ENCODE measurements at regions not wholly inside any gene's neighbourhood (a gene's known extent, or its start where the extent isn't known, plus 50 kb on each side); places are given as distances from the start of the nearest gene placed in this dataset.

DNA sequence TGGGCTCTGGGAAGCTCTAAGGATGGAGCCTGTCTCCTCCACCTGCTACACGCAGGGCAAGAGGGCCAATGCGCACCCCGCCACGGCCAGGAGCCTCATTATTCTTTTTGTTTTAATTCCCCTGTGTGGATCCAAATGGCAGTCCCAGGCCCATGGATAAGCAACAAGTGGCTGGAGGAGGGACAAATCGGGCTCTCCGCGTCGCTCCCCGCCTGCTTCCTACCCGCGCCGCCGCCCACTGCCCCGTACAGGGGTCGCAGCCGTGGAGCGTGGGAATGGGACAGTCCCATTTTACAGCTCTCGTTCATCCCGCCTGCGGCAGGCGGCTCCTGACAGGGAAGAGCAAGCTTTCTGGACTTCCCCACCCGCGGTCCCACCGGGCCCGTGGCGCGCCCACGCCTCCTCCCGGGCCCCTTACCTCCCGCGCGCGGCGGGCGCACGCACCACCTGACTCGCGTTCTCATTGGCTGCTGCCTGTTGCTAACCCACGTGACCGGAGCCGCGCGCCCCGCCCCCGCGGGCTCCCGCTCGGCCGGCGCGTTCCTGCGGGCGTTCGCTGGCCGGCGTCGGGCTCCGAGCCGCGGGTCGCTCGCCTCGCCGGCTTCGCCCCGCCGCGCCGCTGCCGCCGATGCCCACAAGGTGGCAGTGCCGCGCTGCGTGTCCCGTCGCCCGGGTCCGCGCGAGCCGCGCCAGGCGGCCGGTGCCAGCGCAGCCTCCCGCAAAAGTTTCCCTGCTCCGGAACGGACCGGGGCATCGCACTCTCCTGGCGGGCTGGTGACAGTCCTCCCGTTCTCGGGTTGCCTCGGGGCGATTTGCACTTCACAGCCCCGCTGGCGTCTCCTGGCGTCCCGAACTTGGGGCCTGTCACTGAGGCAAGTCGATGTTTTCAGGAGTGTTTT is 93.3 kb downstream of the CD83 start (continued):
- TF ChIP-seq, protein P1, sequence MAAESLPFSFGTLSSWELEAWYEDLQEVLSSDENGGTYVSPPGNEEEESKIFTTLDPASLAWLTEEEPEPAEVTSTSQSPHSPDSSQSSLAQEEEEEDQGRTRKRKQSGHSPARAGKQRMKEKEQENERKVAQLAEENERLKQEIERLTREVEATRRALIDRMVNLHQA (CRISPR knock-in tag; IDR thresholded peaks at IDR 0.05), result no peak
- TF ChIP-seq ATF1 (CRISPR knock-in tag; IDR thresholded peaks at IDR 0.05) (no peak), ATF7 (IDR thresholded peaks at IDR 0.05) (no peak), ATF7 (CRISPR knock-in tag; IDR thresholded peaks at IDR 0.05) (no peak), ZNF224 (CRISPR knock-in tag; IDR thresholded peaks at IDR 0.05) (no peak), TBL1XR1 (IDR thresholded peaks at IDR 0.05; ENCODE audit: borderline replicate concordance, low read length, partially characterized antibody) (no peak), SATB2 (CRISPR knock-in tag; IDR thresholded peaks at IDR 0.05) (peak; percentile 27; the same call in 1 of the 2 replicates), ARNT (IDR thresholded peaks at IDR 0.05) (no peak), ZNF441 (CRISPR knock-in tag; IDR thresholded peaks at IDR 0.05; ENCODE audit: borderline replicate concordance) (peak; percentile 85), ZFP90 (CRISPR knock-in tag; IDR thresholded peaks at IDR 0.05; ENCODE audit: borderline replicate concordance) (no peak; the same call in 1 of the 2 replicates), TBX3 (IDR thresholded peaks at IDR 0.05; ENCODE audit: borderline replicate concordance) (no peak), ZNF251 (CRISPR knock-in tag; IDR thresholded peaks at IDR 0.05) (no peak), ZNF605 (CRISPR knock-in tag; IDR thresholded peaks at IDR 0.05) (peak; percentile 70; the same call in 1 of the 2 replicates), SAP130 (CRISPR knock-in tag; IDR thresholded peaks at IDR 0.05; ENCODE audit: low read depth) (peak; percentile 64), YEATS4 (CRISPR knock-in tag; IDR thresholded peaks at IDR 0.05; ENCODE audit: borderline replicate concordance) (peak; percentile 84), SUZ12 (IDR thresholded peaks at IDR 0.05; ENCODE audit: low read depth, low read length) (no peak), ZNF761 (CRISPR knock-in tag; conservative IDR thresholded peaks at IDR 0.05) (no peak), SMAD3 (CRISPR knock-in tag; IDR thresholded peaks at IDR 0.05) (no peak)
- TF ChIP-seq, protein P2, sequence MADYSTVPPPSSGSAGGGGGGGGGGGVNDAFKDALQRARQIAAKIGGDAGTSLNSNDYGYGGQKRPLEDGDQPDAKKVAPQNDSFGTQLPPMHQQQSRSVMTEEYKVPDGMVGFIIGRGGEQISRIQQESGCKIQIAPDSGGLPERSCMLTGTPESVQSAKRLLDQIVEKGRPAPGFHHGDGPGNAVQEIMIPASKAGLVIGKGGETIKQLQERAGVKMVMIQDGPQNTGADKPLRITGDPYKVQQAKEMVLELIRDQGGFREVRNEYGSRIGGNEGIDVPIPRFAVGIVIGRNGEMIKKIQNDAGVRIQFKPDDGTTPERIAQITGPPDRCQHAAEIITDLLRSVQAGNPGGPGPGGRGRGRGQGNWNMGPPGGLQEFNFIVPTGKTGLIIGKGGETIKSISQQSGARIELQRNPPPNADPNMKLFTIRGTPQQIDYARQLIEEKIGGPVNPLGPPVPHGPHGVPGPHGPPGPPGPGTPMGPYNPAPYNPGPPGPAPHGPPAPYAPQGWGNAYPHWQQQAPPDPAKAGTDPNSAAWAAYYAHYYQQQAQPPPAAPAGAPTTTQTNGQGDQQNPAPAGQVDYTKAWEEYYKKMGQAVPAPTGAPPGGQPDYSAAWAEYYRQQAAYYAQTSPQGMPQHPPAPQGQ (CRISPR knock-in tag; IDR thresholded peaks at IDR 0.05; ENCODE audit: borderline replicate concordance), result no peak
- TF ChIP-seq, protein P3, sequence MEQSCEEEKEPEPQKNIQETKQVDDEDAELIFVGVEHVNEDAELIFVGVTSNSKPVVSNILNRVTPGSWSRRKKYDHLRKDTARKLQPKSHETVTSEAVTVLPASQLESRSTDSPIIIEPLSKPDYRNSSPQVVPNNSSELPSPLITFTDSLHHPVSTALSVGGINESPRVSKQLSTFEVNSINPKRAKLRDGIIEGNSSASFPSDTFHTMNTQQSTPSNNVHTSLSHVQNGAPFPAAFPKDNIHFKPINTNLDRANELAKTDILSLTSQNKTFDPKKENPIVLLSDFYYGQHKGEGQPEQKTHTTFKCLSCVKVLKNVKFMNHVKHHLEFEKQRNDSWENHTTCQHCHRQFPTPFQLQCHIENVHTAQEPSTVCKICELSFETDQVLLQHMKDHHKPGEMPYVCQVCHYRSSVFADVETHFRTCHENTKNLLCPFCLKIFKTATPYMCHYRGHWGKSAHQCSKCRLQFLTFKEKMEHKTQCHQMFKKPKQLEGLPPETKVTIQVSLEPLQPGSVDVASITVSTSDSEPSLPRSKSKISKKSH (CRISPR knock-in tag; IDR thresholded peaks at IDR 0.05; ENCODE audit: borderline replicate concordance), result peak; percentile 86; the same call in 1 of the 2 replicates
- TF ChIP-seq, protein P4, sequence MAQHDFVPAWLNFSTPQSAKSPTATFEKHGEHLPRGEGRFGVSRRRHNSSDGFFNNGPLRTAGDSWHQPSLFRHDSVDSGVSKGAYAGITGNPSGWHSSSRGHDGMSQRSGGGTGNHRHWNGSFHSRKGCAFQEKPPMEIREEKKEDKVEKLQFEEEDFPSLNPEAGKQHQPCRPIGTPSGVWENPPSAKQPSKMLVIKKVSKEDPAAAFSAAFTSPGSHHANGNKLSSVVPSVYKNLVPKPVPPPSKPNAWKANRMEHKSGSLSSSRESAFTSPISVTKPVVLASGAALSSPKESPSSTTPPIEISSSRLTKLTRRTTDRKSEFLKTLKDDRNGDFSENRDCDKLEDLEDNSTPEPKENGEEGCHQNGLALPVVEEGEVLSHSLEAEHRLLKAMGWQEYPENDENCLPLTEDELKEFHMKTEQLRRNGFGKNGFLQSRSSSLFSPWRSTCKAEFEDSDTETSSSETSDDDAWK (CRISPR knock-in tag; IDR thresholded peaks at IDR 0.05), result no peak
- TF ChIP-seq, protein P5, sequence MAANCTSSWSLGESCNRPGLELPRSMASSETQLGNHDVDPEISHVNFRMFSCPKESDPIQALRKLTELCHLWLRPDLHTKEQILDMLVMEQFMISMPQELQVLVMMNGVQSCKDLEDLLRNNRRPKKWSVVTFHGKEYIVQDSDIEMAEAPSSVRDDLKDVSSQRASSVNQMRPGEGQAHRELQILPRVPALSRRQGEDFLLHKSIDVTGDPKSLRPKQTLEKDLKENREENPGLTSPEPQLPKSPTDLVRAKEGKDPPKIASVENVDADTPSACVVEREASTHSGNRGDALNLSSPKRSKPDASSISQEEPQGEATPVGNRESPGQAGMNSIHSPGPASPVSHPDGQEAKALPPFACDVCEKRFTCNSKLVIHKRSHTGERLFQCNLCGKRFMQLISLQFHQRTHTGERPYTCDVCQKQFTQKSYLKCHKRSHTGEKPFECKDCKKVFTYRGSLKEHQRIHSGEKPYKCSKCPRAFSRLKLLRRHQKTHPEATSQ (CRISPR knock-in tag; IDR thresholded peaks at IDR 0.05; ENCODE audit: borderline replicate concordance), result no peak
- TF ChIP-seq, protein P6, sequence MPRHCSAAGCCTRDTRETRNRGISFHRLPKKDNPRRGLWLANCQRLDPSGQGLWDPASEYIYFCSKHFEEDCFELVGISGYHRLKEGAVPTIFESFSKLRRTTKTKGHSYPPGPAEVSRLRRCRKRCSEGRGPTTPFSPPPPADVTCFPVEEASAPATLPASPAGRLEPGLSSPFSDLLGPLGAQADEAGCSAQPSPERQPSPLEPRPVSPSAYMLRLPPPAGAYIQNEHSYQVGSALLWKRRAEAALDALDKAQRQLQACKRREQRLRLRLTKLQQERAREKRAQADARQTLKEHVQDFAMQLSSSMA (CRISPR knock-in tag; IDR thresholded peaks at IDR 0.05), result 0 out of 2 replicates have a peak, but pooled peaks have one; percentile 41

All from HepG2 (cell line).